PC-9 (cell line): ENCODE measurements at regions not wholly inside any gene's neighbourhood (a gene's known extent, or its start where the extent isn't known, plus 50 kb on each side); places are given as distances from the start of the nearest gene placed in this dataset.

Source experiments
- BruUV-seq: library from RNA; stranded (reverse); fragments of 400-500 nt; replicated peaks from 2 replicates; lab custom pipeline; 2021; lab: Mats Ljungman, UMichigan
- CTCF ChIA-PET: fragments of 300-600 bp; sonication (Branson Sonifier 250); formaldehyde crosslinking; loops from one replicate; lab custom pipeline; 2022; ENCODE audit warnings: antibody characterized with exemption; lab: Charles Lee
- POLR2A ChIA-PET: fragments of 300-600 bp; sonication (Branson Sonifier 250); formaldehyde crosslinking; loops from one replicate; lab custom pipeline; 2022; ENCODE audit warnings: antibody characterized with exemption; ENCODE audit not compliant: unreplicated experiment; lab: Charles Lee
- DNase-seq, 2 experiments: peaks; one replicate each; pipeline versions ENCODE4 v3.0.0 to v3.0.0-alpha.2; 2015 to 2022; ENCODE audit warnings: mixed read lengths in 1 of 2
- H2AFZ ChIP-seq: fragments of 200-600 bp; sonication (generic); 2 replicates; pipeline ENCODE4 v1.8.1; 2017; ENCODE audit warnings: antibody characterized with exemption
- H3F3A ChIP-seq: fragments of 200-600 bp; sonication (generic); 2 replicates; pipeline ENCODE4 v1.8.1; 2017; ENCODE audit warnings: antibody characterized with exemption, mild to moderate bottlenecking, low read depth; ENCODE audit not compliant: insufficient read depth
- H3K27ac ChIP-seq: fragments of 200-600 bp; sonication (generic); 2 replicates; pipeline ENCODE4 v1.6.1; 2016; ENCODE audit warnings: mixed run types
- H3K27me3 ChIP-seq: fragments of 200-600 bp; sonication (generic); 2 replicates; pipeline ENCODE4 v1.6.1; 2016; ENCODE audit warnings: low read depth, mixed run types; ENCODE audit not compliant: insufficient read depth
- H3K36me3 ChIP-seq: fragments of 200-600 bp; sonication (generic); 2 replicates; pipeline ENCODE4 v1.6.1; 2016; ENCODE audit warnings: low read depth, mixed run types
- H3K4me1 ChIP-seq: fragments of 200-600 bp; sonication (generic); replicated peaks from 2 replicates; pipeline ENCODE4 v1.6.1; 2016; ENCODE audit warnings: mixed run types; ENCODE audit not compliant: insufficient read depth
- H3K4me2 ChIP-seq: fragments of 200-600 bp; sonication (generic); 2 replicates; pipeline ENCODE4 v1.6.1; 2017; ENCODE audit warnings: mixed run types
- H3K4me3 ChIP-seq: fragments of 200-600 bp; sonication (generic); 2 replicates; pipeline ENCODE4 v1.6.1; 2016; ENCODE audit warnings: mixed run types
- H3K79me2 ChIP-seq: fragments of 200-600 bp; sonication (generic); 2 replicates; pipeline ENCODE4 v1.6.1; 2017; ENCODE audit warnings: low read depth, mixed run types
- H3K9me2 ChIP-seq: fragments of 200-600 bp; sonication (generic); 2 replicates; pipeline ENCODE4 v1.8.1; 2017; ENCODE audit warnings: mild to moderate bottlenecking; ENCODE audit not compliant: insufficient read depth
- H3K9me3 ChIP-seq: fragments of 200-600 bp; sonication (generic); 2 replicates; pipeline ENCODE4 v1.8.1; 2016; ENCODE audit warnings: low read depth; ENCODE audit not compliant: insufficient read depth
- H4K20me1 ChIP-seq: fragments of 200-600 bp; sonication (generic); 2 replicates; pipeline ENCODE4 v1.8.1; 2017; ENCODE audit not compliant: insufficient read depth
- EZH2 ChIP-seq: fragments of 200-600 bp; sonication (generic); IDR thresholded peaks from 2 replicates; pipeline ENCODE4 v1.8.0; 2017; ENCODE audit warnings: antibody characterized with exemption, low read depth
- intact Hi-C: fragments of 100-400 bp; cut with micrococcal nuclease; formaldehyde crosslinking; loops from one replicate; pipeline ENCODE4 v1.10.0; 2022; ENCODE audit not compliant: unreplicated experiment
- TF ChIP-seq, protein P1 (sequence below): fragments of 200-600 bp; sonication (generic); conservative IDR thresholded peaks from 2 replicates; pipeline ENCODE4 v1.6.1; 2017; ENCODE audit warnings: mixed run types, antibody characterized with exemption, mild to moderate bottlenecking, moderate library complexity

DNA sequence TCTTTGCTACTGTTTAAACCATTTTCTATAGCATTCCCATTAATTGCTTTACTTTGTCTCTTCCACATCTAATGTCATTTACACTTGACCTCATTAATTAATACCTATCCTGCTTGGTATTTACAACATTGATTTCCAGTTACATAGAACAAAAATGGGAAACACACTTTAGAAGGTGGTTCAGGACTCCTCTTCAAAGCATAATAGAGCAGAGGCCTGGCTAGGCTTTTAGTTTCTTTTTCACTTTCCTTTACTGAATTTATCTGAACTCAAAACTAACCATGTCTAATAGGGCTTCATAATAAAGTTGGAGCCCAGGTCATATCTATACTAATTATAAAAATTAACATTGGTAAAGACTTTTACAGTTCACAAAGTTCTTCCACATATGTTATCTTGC lies 648.0 kb upstream of the KIRREL3 start:
- H3F3A ChIP-seq: no peaks in the 10 kb centered on the region
- ChIA-PET CTCF (no interaction called here), POLR2A (no interaction called here)
- H3K79me2 ChIP-seq: no peaks in the 10 kb centered on the region
- TF ChIP-seq EZH2: no peak
- TF ChIP-seq, protein P1, sequence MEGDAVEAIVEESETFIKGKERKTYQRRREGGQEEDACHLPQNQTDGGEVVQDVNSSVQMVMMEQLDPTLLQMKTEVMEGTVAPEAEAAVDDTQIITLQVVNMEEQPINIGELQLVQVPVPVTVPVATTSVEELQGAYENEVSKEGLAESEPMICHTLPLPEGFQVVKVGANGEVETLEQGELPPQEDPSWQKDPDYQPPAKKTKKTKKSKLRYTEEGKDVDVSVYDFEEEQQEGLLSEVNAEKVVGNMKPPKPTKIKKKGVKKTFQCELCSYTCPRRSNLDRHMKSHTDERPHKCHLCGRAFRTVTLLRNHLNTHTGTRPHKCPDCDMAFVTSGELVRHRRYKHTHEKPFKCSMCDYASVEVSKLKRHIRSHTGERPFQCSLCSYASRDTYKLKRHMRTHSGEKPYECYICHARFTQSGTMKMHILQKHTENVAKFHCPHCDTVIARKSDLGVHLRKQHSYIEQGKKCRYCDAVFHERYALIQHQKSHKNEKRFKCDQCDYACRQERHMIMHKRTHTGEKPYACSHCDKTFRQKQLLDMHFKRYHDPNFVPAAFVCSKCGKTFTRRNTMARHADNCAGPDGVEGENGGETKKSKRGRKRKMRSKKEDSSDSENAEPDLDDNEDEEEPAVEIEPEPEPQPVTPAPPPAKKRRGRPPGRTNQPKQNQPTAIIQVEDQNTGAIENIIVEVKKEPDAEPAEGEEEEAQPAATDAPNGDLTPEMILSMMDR: no peak
- H3K4me1 ChIP-seq: no peaks in the 10 kb centered on the region
- no peak overlapping the region for H3K27ac ChIP-seq
- H3K36me3 ChIP-seq: no peaks in the 10 kb centered on the region
- intact Hi-C loops: no loop called here
- no peak overlapping the region for H3K4me3 ChIP-seq
- no peak for DNase-seq
- no peak overlapping the region for H3K4me2 ChIP-seq
- no peaks in the 10 kb centered on the region for H3K9me2 ChIP-seq
- BruUV-seq: no TSS peak
- no peaks in the 10 kb centered on the region for H3K9me3 ChIP-seq
- no peaks in the 10 kb centered on the region for H4K20me1 ChIP-seq
- H3K27me3 ChIP-seq: peaks cover 5% of the 10 kb centered on the region; the same call in 1 of the 2 replicates
- no peak overlapping the region for H2AFZ ChIP-seq

DNA sequence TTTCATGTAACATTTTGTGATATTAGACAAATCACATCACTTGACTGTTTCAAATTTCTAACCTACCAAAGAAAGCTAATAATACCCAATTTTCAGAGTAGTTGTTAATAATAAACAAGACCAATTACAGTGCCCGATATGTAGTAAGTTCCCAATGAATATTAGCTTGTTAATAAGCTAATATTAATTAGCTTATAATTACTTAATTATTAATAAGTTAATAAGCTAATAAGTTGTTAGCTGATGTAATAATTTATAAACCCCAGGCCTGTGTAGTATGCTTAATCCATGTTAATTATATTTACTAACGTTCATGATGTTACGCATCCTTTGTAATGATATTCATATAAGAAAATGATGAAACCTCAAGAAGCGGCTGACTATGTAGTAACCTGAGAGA lies 643.8 kb upstream of the KIRREL3 start:
- Histone ChIP-seq H3K79me2 (no peaks in the 10 kb centered on the region), H3K9me2 (no peaks in the 10 kb centered on the region), H2AFZ (no peak overlapping the region), H3K27ac (no peak overlapping the region), H3K36me3 (no peaks in the 10 kb centered on the region), H3K4me2 (no peak overlapping the region), H3F3A (no peaks in the 10 kb centered on the region), H4K20me1 (no peaks in the 10 kb centered on the region), H3K27me3 (peaks cover 5% of the 10 kb centered on the region; the same call in 1 of the 2 replicates), H3K9me3 (no peaks in the 10 kb centered on the region), H3K4me3 (no peak overlapping the region), H3K4me1 (no peaks in the 10 kb centered on the region)
- intact Hi-C loops: no loop called here
- ChIA-PET CTCF (no interaction called here), POLR2A (no interaction called here)
- BruUV-seq: no TSS peak
- DNase-seq: no peak
- TF ChIP-seq, protein P1: no peak
- TF ChIP-seq EZH2: no peak

DNA sequence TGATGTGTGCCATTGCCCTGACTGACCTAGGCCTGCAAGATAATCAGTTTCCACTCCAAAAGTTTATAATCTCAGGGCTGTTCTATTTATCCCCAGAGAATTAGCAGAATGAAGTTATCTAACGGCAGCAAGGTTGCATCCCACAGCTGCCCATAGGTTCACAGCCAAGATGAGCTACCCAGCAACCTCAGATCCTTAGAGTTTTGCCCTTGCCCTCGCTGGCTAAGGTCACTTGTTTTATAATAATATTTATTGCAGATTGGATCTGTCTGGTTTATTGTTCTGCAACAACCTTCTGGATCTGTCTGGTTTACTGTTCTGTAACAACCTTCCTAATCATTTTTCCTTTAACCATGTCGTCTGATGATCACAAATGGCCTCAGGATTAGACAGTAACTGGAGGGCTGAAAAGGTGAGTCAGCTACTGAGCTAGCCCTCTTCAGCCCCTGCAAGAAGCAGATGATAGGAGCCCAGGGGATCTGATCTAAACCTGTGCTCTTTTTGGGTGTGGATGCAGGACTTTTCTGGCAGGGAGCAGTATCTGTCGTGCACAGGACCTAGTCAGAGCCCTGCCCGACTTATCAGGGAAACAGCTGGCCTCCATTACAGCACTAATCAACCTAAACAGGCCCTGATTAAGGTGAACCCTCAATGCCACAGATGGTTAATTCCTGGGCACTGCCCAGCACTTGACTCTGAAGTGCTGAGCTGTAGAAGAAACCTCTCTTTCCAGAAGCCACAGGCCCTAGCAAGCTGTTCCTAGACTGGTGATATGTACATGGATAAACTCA lies 642.9 kb upstream of the KIRREL3 start:
- Histone ChIP-seq H3K4me1 (no peaks in the 10 kb centered on the region), H3K9me3 (no peaks in the 10 kb centered on the region), H2AFZ (no peak overlapping the region), H3K27me3 (peaks cover 5% of the 10 kb centered on the region; the same call in 1 of the 2 replicates), H3K4me2 (no peak overlapping the region), H3F3A (no peaks in the 10 kb centered on the region), H3K4me3 (no peak overlapping the region), H3K36me3 (no peaks in the 10 kb centered on the region), H3K79me2 (no peaks in the 10 kb centered on the region), H3K9me2 (no peaks in the 10 kb centered on the region), H3K27ac (no peak overlapping the region), H4K20me1 (no peaks in the 10 kb centered on the region)
- no peak for DNase-seq
- TF ChIP-seq EZH2: no peak
- TF ChIP-seq, protein P1: no peak
- CTCF ChIA-PET: no interaction called here
- POLR2A ChIA-PET: no interaction called here
- no TSS peak for BruUV-seq
- intact Hi-C loops: no loop called here
